Adrenal gland (tissue), 5 donors: ENCODE measurements at regions not wholly inside any gene's neighbourhood (a gene's known extent, or its start where the extent isn't known, plus 50 kb on each side); places are given as distances from the start of the nearest gene placed in this dataset.

Experiments used
- POLR2A ChIP-seq, 2 donors: fragments of 450-650 bp; IDR thresholded peaks; one replicate each; pipeline ENCODE4 v1.6.1; 2017; ENCODE audit warnings: antibody characterized with exemption in 2 of 2, mild to moderate bottlenecking in 2 of 2, moderate library complexity in 1 of 2
- TF ChIP-seq, protein P1 (sequence below), 6 experiments: fragments of 450-650 bp in 4 of 6; fragments of 200-600 bp in 2 of 6; sonication (generic) in 1 of 6; IDR thresholded peaks; 1 replicate in 5 of 6; 2 replicates in 1 of 6; pipeline versions ENCODE4 v1.5.1 to v1.8.0; 2016 to 2021; ENCODE audit warnings: antibody characterized with exemption in 6 of 6, mild to moderate bottlenecking in 2 of 6, moderate library complexity in 1 of 6
- donor health status: DM: no; HTN: no; CAD: no.

DNA sequence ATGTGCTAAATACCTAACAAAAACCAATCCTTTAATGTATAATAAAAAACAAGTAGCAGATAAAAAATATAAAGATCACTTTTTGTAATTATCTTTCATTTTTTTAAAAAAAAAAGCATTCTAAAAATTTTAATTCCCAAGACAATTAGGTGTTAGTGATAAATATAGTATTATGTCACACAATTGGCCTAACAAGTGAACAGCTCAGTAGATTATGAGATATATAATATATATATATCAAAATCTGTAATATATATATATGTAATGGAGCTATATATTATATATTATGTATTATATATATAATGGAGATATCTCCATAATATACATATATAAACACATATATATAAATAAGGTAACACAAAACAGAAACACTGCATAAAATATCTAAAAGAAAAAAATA is 1531.1 kb upstream of the MIR17HG start:
- no peak for TF ChIP-seq POLR2A (IDR thresholded peaks at IDR 0.05)
- TF ChIP-seq, protein P1, sequence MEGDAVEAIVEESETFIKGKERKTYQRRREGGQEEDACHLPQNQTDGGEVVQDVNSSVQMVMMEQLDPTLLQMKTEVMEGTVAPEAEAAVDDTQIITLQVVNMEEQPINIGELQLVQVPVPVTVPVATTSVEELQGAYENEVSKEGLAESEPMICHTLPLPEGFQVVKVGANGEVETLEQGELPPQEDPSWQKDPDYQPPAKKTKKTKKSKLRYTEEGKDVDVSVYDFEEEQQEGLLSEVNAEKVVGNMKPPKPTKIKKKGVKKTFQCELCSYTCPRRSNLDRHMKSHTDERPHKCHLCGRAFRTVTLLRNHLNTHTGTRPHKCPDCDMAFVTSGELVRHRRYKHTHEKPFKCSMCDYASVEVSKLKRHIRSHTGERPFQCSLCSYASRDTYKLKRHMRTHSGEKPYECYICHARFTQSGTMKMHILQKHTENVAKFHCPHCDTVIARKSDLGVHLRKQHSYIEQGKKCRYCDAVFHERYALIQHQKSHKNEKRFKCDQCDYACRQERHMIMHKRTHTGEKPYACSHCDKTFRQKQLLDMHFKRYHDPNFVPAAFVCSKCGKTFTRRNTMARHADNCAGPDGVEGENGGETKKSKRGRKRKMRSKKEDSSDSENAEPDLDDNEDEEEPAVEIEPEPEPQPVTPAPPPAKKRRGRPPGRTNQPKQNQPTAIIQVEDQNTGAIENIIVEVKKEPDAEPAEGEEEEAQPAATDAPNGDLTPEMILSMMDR (IDR thresholded peaks at IDR 0.05): no peak
